T1000 (cell line): ENCODE measurements at regions not wholly inside any gene's neighbourhood (a gene's known extent, or its start where the extent isn't known, plus 50 kb on each side); places are given as distances from the start of the nearest gene placed in this dataset.
"Not testable (repeated sequence)": the region's sequence is repeated elsewhere in the genome, so short reads cannot be mapped to it uniquely, and the experiment has no call there.

ENCODE experiments used
- DNase-seq: peaks from one replicate; lab custom pipeline; 2025; ENCODE audit warnings: mixed read lengths; lab: John Stamatoyannopoulos, UW

DNA sequence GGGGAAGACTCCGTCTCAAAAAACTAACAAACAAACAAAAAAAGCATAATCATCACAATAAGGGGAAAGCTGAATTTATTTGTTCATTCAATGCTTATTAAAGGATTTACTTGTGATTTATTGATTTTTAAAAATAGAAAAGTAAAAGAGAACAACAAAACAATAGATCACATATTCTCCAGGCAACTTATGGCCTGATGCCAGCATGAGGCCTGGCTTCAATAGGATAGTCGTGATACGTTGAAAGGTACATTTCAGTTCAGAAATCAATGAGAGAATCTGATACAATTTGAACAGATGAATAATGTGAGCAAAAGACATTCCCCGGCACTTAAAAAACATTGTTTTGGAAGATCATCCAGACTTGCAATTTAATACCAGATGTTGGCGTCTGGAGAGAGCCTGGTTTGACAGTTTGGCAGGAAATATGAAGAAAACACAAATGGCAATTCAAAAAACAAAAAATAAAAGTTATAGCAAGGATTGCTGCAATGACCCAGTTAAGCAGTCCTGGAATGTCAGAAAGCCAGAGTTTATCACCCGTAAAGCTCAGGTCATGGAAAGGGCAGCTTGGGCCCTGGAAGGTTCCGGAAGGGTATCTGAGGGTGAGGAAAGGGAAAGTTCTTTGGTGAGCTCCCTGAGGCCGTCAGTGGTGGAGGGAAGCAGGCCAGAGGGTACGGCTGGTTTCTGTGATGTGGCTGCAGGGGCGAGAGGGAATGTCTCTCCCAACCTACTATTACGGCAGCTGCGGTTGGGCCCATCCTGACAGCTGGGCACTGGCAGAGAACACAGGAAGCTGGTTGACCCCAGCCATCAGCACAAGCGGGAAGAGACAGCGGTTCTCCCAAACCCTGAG lies 230.2 kb upstream of the HES1 start:
- no peak for DNase-seq

DNA sequence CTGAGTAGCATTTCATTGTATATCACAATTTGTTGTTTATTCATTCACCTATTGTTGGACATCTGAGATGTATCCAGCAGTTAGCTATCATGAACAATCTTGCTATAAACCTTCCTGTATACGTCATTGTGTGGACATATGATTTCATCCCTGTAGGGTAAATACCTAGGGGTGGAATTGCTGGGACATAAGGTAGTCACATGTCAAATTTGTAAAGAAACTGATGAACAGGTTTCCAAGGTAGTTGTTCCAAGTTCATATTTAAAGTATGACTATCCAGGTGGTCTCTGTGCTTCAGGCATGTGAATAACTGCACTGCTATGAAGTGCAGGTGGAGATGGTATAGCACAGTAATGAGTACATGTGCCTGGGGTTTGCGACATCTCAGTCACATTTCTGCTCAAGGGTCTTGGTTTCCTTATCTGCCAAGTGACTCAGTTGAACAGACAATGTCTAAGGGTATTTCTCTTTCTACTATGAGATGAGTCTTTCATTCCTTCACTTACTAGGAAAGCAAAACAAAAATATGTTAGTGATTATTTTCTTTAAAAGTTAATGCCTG lies 229.0 kb upstream of the HES1 start:
- DNase-seq = no peak

DNA sequence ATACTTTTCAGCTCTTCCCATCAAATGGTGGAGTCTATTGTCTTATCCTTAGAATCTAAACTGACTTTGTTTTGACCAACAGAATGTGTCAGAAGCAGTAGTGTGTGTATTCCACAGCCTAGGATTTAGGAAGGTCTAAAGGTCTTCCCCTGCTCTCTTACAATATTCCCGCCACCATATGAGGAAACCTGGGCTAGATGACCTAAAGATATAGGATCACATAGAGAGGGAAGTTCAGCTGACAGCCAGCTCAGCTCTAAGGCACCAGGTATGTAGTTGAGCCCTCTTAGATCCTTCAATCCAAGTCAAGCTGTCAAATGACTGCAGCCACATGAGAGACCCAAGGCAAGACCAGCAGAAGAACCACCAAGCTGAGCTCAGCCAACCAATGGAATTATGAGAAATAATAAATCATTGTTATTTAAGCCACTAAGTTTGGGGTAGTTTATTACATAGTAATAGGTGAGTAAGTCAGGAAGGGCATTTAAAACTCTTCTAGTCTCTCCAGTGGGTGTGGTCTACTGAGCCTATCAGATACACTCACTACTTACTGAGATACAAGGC lies 227.7 kb upstream of the HES1 start:
- no peak for DNase-seq

DNA sequence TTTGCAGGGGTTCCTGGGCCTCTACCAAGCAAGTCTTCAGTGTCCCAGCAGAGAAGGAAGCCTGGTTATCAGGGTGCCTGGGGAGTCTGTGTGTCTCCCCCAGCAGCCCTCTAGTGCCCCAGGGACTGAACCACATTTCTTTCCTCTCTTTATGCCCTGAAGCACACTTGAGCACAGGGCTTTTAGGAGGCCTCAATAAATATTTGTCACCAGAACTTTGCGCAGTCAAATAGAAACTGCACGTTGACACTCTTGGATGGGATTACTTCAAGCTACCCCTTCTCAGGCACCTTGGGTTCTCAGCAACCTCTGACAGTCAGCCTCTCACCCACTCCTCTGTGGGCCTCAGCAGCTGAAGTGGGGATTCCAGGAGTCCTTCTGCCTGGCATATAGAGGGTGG lies 226.6 kb upstream of the HES1 start:
- DNase-seq = no peak

DNA sequence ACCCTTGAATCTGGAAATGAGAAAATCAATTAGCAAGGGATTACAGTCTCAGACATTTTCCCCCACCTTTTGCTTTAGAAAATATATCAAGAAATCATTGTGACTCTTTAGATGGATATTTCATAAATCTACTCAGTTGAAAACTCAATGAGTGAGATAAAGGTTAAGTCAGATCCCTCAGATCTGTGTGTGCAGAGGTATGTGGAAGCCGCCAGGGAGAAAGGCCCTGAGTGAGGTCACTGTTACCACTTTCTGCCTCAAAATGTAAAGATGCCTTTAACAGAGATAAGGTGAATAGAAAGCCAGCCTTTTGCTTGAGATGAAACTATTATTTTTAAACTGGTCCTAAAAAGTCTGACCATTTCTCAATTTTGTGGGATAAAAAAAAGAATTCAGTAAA lies 225.6 kb upstream of the HES1 start:
- DNase-seq = no peak

DNA sequence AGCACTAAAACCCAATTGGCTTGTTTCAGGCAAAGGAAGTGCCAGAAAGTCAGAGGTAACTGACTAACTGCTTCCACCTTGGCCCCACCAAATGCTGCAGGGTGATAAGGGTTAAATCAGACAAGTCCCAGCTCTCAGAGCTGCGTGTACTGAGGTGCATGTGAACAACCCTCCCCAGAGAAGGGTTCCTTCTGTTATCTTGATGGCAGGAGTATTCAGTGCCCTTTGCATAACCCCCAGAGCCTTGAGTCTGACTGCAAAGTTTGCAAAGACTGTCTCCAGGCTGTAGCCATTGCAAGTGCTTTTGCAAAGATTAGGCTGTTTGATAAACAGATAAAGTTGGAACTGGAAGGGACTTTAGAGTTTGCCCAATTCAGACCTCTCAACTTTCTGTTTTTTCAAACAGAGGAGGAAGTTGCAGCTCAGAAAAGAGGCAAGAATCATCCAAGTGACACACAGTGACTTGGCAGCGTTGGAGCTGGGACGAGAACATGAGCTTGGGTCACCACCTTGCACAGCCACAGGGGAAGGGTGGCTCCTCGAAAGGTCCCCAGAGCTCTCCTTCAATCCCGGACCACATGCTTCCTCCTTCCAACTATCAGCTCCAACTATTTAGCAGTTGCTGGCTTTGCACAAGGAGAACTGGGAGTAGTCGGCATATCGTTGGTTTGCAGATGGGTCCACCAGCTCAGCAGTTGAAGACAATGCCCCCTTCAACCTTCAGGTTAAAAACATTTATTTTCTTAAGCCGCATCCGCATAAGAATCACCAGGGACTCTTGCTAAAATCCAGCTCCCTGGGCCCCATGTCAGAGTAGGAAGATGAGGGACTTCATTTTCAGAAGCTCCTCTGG lies 224.8 kb upstream of the HES1 start:
- DNase-seq = no peak

DNA sequence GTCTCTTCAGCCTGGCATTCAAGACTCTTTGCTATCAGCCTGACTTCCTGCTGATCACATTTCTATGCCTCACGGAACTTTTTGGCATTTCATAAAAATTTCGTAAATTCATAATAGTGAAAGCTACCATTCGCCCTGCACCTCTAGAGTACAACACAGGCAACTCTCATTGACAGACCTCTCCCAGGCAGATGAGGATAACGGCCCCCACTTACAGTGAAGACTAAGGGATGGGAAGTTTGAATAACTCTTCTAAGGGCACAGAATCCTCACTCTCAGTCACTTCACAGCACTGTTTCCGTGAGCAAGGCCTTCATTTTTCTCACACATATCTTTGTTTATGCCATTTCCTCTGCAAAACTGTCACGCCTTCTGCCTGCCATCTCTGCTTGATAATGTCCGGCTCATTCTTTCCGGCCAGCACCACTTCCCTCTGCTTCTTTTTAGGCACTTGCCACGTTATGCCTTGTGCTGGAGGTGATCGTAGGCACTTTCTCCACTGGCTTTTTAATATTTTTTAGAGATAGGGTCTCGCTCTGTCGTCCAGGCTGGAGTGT lies 224.1 kb upstream of the HES1 start:
- DNase-seq = no peak

DNA sequence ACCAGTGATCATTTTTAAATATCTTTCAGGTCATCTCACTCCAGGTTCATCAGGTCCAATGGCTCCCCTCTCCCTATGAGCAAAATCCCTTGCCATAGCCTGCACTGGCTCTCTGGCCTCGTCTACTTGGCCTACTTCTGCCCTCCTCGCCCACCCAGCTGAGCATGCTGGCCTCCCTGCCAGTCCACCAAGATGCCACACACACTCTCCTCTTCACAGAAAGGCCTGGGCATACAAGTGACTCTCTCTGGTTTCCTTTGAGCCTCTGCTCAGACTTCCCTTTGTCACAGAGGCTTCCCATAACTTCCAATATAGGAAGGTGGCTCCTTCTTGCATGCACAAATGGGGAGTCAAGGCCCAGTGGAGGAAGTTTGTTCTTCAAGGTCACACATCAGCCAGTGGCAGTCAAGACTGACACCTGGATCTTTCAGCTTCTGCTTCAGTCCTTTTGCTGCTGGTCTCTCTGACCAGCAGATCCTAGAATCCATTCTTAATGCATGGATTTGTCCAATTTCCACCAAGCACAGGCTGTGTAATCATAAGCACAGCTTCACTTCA lies 223.2 kb upstream of the HES1 start:
- no peak for DNase-seq

DNA sequence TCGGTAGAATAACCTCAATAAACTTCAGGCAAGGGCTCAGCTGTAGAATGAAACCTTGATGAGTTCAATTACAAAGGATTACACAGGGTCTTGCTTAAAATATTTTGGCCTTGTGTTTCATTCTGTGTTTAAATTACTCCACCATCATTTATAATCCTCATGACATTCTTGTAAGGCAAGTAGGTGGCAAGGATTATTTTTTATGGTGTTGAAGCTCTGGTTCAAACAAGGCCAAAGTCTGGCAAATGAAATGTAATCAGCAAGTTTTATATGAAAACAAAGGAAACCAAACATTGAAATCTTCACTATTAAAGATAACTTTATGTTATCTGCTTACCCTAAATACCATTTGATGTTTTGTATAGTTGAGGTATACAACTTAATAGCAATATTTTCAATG lies 221.3 kb upstream of the HES1 start:
- no peak for DNase-seq

DNA sequence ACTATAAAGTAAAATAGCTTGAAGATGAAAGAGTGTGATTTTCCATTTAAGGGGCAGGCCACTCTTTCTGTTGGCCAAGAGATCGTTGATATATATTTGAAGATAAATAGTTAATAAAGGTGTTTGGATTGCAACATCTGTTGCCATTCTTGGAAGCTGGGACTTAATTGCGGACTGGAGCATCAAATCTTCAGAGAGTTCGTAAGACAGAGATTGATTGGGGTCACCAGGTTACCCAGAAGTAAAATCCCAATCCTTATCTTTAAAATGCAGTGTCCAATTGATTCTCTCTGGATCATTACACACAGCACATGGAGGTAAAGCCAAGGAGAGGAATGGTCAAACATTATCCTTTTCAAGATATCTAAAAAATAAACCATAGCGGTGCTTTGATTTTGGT lies 220.8 kb upstream of the HES1 start:
- no peak for DNase-seq

DNA sequence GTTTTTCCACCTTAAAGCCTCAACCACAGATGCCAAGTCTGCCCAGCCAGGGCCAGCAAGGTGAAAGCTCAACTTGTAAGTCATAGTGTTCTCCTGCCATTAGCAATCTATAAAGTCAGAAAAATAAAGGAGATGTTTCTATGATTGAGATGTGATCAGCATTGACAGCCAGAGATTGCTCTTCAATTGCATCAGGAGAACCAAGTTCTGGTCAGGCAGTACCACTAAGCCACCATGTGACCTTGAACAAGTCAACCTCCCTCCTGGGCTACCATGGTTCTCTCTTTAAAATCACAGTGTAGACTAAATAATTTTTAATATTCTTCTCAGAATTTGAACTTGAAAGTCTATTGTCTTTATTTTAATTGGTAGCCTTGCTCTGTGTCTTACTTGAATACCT lies 220.3 kb upstream of the HES1 start:
- no peak for DNase-seq

DNA sequence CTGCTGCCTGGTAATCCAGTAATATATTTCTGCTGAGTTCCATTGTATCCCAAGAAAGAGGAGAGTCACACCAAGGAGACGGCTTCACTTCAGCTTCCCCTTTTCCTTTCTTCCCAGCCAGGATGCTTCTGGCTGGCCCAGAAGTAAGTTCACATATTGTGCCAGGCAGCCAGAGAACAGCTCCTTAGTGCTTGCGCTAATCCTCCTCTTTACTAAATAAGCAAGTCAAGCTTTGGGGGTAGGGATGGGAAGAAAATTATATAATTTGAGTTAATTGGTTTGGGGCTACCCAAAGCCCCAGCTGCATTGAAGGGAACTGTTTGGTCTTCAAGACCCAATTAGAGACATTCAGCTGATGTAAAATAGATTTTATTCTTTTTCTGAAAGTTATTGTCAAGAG lies 218.8 kb upstream of the HES1 start:
- no peak for DNase-seq

DNA sequence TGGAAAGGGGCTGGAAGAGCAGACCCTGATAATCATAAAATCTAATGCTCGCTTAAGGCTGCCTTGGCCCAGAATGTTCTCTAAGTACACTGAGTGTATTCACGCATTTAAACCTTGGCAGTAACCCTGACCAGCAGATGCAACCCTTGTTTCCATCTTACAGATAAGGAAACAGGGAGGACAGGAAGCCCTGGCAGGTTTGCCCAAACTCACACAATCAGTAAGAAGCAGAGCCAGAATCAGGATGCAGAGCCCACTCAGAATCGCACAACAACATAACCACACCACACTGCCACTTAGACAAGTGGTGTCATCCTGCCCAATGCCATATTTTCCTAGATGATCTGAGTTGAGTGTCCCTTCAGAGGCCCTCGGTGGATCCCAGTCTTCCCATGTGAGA lies 214.5 kb upstream of the HES1 start:
- no peak for DNase-seq

DNA sequence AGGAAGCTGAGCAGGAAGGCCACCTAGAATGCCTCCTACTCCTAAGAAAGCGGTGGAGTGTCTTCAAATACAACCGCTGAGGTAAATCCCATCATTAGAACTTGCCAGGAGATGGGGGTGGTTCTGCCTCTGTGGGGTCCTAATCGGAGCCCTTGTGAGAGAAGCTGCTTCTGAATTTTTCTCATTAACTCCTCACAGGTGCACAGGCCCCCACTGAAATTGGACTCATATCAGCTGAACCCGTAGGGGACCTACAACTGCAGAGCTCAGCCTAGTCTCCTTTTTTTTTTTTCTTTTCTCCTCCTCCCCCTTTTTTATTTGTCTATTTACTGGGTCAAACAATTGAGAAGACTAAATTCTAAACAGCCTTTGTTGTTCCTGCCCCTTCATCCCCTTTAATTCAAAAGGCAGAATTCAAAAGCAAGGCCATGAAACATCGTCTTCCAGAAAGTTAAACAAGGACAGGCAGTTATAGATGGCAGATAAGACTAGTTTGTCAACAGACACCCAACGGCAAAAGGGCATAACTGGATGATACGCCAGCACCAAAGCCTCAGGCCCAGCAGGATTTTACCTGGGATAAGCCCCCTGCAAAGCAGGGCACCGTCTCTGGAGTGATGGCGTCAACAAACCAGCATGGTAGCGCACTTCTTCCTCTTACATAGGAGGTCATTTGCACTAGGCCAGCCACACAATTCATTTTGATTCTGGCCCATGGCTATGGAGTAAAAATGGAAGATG lies 213.7 kb upstream of the HES1 start:
- DNase-seq = no peak

DNA sequence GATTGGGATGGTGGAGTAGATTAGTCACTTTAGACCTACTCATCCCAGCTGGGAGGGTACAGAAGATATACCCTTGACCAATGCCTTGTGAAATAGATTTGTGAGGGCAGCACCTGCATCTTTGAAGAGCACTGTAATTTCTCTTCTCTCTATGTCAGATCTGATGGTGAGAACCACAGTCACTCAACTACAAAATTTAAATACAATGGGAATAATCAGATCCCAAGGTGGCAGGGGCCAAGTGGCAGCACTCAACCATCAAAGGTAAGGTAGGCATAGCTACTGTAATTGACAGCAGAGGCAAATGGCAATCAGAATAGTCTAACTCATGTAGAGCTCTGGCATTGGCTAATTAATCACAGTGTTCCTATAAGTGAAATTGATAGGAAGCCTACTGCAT lies 212.0 kb upstream of the HES1 start:
- DNase-seq = not testable (repeated sequence)

DNA sequence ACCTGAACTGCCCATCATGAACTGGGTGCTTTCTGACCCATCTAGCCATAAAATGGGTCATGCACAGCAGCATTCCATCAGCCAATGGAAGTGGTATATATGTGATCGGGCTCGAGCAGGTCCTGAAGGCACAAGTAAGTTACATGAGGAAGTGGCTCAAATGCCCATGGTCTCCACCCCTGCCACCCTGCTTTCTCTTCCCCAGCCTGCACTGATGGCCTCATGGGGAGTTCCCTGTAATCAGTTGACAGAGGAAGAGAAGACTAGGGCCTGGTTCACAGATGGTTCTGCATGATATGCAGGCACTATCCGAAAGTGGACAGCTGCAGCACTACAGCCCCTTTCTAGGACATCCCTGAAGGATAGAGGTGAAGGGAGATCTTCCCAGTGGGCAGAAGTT lies 209.9 kb upstream of the HES1 start:
- DNase-seq = not testable (repeated sequence)

DNA sequence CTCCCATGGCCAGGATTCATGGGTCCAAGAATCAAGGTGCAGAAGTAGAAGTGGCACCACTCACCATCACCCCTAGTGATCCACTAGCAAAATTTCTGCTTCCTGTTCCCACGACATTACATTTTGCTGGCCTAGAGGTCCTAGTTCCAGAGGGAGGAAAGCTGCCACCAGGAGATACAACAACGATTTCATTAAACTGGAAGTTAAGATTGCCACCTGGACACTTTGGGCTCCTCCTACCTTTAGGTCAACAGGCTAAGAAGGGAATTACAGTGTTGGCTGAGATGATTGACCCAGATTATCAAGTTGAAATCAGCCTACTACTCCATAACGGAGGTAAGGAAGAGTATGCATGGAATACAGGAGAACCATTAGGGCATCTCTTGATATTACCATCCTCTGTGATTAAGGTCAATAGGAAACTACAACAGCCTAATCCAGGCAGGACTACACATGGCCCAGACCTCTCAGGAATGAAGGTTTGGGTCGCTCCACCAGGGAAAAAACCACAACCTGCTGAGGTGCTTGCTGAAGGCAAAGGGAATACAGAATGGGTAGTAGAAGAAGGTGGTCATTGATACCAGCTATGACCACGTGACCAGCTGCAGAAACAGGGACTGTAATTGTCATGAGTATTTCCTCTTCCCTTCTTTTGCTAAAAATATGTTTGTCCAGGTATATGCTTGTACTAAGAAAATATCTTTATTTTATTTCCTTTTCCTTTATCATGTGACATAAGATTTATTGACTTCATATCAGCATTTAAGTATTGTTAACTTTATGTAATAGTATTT lies 208.3 kb upstream of the HES1 start:
- not testable (repeated sequence) for DNase-seq

DNA sequence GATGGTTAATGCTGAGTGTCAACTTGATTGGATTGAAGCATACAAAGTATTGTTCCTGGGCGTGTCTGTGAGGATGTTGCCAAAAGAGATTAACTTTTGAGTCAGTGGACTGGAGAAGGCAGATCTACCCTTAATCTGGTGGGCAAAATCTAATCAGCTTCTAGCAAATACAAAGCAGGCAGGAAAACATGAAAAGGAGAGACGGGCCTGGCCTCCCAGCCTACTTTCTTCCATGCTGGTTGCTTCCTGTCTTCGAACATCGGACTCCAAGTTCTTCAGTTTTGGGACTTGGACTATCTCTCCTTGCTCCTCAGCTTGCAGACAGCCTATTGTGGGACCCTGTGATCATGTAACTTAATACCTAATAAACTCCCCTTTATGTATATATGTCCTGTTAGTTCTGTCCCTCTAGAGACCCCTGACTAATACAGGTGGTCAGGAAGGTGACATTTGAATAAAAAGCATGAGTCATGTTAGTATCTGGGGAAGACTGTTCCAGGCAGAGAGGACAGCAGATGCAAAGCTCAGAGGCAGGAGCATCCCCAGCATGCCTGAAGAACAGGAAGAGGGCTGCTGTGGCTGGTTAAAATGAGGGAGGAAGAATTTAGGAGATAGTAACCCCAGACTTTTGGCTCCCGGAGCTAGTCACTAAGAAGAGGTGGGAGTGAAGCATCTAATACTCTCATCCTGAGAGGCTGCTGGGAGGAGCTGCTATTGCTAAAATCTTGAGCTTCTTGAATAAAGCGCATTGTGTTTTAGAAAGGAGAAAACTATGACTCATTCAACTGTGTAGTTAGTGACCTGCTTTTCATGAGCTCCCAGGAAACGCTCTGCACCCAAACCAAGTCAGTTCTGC lies 207.4 kb upstream of the HES1 start:
- DNase-seq = no peak

DNA sequence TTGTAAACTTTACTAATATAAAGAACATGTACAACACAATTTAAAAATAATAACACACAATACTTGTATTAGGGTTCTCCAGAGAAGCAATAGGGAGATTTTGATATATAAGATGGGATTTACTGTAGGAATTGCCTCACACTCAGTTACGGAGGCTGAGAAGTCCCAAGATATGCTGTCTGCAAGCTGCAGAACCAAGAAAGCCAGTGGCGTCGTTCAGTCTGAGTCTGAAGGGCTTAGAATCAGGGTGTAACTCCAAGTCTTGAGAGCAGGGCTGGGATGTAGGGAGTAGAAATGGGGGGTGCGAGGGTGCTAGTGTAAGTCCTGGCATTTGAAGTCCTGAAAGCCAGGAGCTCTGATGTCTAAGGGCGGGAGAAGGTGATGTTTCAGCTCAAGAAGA lies 206.6 kb upstream of the HES1 start:
- DNase-seq = no peak
